ENCODE measurements at regions not wholly inside any gene's neighbourhood (a gene's known extent, or its start where the extent isn't known, plus 50 kb on each side); places are given as distances from the start of the nearest gene placed in this dataset.
A peak's percentile ranks its signal among the peaks of the same experiment; 100 is the strongest.

GRCh38 chr5:72005671-72006070 lies 101.6 kb upstream of the MAP1B start:
- DNase-seq (ENCODE audit: low read depth) = no peak

DNA sequence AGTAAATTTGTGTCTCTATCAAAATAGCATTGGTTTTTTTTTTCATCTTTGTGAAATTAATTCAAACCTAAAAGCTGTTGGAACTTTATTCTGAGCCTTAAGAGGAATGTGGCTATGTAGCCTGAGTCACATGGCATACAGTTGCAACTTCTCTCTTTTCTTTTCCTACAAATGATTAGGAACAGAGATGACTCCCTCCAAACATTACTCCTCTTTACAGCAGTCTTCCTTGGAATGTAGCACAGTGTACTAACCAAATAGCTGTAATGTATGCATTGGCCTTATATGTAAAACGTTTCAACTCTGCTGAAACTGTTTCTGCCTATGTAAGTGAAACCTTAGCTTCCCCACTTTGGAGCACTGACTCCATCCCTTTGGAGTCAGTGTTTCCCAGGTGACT lies 100.9 kb upstream of the MAP1B start:
- no peak for DNase-seq (ENCODE audit: low read depth)

DNA sequence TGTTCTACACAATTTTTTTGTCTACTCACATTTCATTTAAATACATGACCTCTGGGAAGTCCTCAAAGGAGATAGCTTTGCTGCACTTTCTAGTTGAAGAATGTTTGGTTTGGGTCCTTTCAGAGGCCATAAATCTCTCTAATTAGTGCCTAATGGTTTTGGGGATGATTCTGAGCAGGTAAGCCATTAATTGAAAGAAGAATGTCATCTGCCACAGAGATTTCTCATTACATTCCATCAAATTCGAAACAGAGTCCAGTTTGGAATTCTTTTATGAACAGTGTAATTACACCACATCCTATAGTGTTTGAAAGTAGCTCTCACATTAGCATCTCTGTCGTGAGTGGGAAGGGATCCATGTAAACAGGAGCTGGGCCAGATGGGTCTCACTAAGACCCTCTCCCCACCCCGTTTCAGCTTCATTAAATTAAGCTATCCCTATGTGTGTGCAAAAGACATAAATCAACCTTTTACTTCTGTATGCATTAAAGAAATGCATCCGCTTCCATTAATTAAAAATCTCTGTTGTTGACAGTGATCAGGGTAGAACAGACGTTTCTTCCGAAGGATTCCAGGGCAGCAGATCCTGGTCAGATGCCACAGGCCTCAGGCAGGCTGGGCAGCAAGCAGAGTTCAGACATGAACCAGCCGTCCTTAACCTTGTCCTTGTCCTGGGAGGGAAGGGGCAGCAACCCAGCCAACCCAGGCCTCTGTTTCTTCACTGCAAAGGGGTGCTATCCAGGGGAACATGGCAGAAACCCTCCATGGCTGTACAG lies 99.8 kb upstream of the MAP1B start:
- DNase-seq (ENCODE audit: low read depth) = no peak

GRCh38 chr5:72009280-72009679 lies 98.0 kb upstream of the MAP1B start:
- no peak for DNase-seq (ENCODE audit: low read depth)

DNA sequence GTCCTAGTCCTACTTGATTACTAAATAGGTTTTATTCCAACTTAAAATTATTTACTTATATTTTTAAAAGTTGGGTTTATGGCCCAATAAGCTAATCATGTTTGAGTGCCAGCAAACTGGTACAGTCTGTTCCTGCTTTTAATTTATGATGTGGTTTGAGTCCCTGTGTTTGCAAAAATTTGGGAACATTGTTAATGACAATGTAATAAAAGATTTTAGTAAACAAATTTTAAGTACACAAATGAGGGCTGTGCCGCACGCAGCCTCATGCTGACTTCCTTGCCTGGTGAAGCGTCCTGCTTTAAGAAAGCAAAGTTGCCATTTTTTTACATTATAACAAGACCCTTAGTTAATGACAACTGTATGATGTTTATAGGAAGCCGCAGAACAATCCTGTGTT lies 96.8 kb upstream of the MAP1B start:
- DNase-seq (ENCODE audit: low read depth) = no peak

DNA sequence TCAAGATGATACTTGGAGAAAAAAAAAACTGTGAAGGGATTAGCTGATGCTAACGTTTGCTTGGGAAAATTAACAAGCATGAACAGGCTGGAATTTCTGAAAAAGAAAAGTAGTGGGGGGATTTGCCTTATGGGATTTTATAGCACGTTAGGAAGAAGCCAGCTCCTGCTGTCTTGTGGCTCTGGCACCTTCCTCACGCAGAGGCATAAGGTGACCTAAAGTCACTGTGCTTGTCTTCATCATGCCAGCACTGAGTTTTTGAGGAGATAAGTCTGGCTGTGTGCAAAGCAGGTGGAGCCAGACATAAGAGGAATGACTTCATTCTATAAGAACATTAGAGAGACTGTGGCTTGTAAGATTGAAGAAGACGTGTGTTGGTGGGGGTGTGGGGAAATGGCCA lies 94.4 kb upstream of the MAP1B start:
- no peak for DNase-seq (ENCODE audit: low read depth)

- peak; percentile 27 for DNase-seq (ENCODE audit: low read depth)
Observed at GRCh38 chr5:72013766-72014624, 93.3 kb upstream of the MAP1B start.

DNA sequence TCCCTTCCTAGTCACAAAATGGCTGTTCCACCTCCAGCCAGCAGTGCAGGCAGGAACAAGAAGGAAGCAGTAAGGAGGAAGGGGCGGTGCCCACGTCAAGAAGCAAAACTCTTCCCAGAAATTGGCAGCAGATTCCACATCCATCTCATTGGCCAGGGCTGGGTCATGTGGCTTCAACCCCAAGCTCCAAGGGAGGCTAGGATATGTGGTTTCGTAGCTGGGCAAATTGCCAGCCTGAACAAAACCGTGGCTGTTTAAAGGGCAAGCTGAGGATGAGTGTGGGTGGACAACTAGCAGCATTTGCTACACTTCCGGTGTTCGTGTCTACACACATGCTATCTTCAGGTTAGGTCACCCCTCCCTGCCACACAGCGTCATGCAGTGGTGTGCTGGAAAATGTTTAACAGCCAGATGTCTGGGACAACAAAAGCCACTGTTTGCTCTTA lies 92.1 kb upstream of the MAP1B start:
- peak; percentile 27 for DNase-seq (ENCODE audit: low read depth)

GRCh38 chr5:72018143-72018803 lies 89.0 kb upstream of the MAP1B start:
- peak; percentile 28 for DNase-seq (ENCODE audit: low read depth)

GRCh38 chr5:72020161-72020983 lies 86.9 kb upstream of the MAP1B start:
- no peak for DNase-seq (ENCODE audit: low read depth)

DNA sequence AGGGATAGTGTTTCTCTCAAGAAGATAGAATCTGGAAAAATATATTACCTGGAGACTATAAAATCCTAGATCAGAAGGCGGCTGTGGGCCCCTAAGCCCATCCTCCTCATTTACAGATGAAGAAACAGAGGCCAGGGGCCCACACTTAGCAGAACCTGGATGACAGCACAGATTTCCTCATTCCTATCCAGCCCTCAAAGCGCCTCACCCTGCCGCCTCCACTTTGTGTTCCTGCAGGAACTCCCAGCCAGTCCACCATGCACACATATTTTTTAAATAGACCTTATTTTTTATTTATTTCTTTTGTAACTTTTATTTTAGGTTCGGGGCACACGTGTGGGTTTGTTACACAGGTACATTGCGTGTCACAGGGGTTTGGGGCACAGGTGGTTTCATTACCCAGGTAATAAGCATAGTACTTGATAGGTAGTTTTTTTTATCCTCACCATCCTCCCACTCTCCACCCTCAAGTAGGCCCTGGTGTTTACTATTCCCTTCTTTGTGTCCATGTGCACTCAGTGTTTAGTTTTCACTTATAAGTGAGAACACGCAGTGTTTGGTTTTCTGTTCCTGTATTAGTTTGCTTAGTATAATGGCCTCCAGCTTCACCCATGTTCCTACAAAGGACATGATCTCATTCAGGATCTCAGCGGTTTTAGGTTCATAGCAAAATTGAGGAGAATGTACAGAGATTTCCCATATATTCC lies 85.5 kb upstream of the MAP1B start:
- DNase-seq (ENCODE audit: low read depth) = no peak

DNA sequence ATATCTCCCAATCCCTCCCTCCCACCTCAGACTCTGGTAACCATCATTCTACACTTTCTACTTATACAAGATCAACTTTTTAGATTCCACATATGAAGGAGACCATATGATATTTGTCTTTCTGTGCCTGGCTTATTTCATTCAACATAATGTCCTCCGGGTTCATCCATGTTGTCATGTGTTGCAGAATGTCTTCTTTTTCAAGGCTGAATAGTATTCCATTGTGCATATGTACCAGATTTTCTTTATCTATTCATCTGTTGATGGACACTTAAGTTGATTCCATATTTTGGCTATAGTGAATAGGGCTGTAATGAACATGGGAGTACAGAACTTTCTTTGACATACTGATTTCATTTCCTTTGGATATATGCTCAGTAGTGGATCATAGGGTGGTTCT lies 78.9 kb upstream of the MAP1B start:
- no peak for DNase-seq (ENCODE audit: low read depth)

- no peak for DNase-seq (ENCODE audit: low read depth)
Observed at GRCh38 chr5:72030237-72030636, 77.0 kb upstream of the MAP1B start.

DNA sequence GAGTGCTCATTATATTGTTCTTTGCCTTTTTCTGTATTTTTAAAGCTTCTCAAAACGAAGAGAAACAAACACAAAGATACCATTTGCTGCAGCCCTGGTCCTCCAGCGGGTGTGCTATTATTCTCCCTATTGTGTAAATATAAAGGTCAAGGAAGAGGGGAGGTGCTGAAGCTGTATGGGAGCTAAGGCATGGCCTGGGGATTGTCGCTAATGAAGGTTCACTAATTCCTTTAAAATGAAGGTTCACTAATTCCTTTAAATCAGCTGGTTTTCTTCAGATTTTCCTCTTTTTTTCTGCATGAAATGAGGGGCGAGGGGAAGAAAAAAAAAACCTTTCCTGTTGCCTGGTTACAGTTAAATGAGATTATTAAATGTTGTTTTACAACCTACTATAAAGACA lies 74.5 kb upstream of the MAP1B start:
- no peak for DNase-seq (ENCODE audit: low read depth)

DNA sequence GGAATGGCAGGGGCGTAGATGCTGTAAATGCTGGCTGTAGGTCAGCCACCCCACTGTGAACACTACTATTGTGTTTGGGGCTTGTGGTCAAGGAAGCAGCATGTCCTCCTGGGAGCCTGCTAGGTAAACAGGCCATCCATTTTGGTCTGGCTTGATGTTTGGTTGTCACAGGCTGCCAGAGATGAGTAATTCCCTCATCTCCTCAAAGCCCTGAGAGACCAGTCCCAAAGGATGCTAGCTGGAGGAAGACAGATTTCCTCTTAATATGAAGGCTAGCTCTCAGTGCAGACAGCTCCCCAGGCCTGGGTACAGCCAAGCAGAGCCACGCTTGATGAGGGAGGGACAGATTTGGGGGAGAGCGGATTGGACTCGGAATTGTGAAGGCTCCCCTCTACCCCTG lies 72.5 kb upstream of the MAP1B start:
- no peak for DNase-seq (ENCODE audit: low read depth)

DNA sequence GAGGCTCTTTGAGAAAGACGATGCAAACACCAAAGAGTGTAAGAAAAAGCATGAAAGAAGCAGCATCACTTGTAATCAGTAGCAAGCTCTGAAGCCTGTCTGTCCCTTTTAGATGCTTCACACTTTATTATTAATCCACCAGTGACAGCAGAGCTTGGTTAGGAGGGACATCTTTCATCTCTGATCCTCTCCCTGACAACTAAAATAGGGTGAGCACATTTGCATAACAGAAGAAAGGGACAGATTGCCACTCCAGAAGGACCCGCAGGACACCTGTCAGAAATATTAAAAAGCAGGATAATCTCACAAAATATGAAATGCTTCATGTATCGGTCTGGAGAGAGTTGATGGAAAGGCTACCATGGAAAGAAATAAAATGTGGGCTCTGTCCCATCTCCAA lies 71.4 kb upstream of the MAP1B start:
- no peak for DNase-seq (ENCODE audit: low read depth)

- peak; percentile 9 for DNase-seq (ENCODE audit: low read depth)
Observed at GRCh38 chr5:72036951-72037350, 70.3 kb upstream of the MAP1B start.

DNA sequence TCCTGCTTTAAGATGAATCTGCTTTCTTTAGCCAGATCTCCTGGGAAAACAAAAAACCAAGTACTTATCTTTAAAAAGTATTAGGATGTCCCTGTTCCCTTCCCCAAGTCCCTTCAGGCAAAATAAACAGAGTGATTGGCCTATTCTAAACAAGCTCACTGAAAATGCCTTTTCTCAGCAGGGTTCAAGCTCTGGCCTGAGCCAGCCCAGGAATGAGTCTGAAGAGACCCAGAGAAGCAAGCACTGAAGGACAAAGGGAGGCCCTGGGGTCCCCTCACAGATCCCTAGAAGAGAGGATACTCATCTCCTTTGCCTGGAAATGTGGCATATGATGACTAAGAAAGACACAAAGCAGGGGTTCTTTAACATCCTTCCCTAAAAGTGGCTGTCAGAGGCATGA lies 66.8 kb upstream of the MAP1B start:
- DNase-seq (ENCODE audit: low read depth) = no peak

GRCh38 chr5:72041654-72042053 lies 65.6 kb upstream of the MAP1B start:
- no peak for DNase-seq (ENCODE audit: low read depth)

DNA sequence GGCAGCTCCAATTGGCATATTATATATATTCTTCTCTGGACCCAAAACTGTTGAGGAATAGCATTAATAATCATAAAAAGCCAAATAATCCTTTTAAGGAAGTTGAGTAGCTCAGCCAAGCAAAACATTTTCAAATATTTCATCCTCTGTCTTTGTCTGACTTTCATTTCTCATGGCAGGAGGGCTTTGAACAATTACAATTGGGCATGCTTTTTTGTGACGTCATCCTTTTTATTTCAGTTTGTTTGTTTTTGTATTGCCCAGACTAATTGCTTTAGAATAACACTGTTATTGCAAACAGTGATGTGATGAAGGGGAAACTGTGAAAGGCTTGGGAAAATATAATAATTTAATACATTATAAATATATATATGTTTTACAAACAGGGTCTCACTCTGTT lies 65.2 kb upstream of the MAP1B start:
- no peak for DNase-seq (ENCODE audit: low read depth)

GRCh38 chr5:72045692-72046091 lies 61.6 kb upstream of the MAP1B start:
- no peak for DNase-seq (ENCODE audit: low read depth)
